Activated naive CD4-positive, alpha-beta T cell treated with anti-CD3 and anti-CD28 coated beads for 36 hours (primary cell): ENCODE measurements at regions not wholly inside any gene's neighbourhood (a gene's known extent, or its start where the extent isn't known, plus 50 kb on each side); places are given as distances from the start of the nearest gene placed in this dataset.

Source experiments
- CTCF ChIA-PET: fragments of 350-600 bp; sonication (Branson Sonifier 250); formaldehyde crosslinking; loops from one replicate; lab custom pipeline; 2021; ENCODE audit warnings: antibody characterized with exemption; lab: Charles Lee
- DNase-seq: peaks from one replicate; pipeline ENCODE4 v3.0.0-alpha.2; 2020
- H3K27ac Mint-ChIP-seq: one replicate; pipeline ENCODE4 v1.8.0; 2021; ENCODE audit warnings: mild to moderate bottlenecking, mixed read lengths
- H3K27me3 Mint-ChIP-seq: one replicate; pipeline ENCODE4 v1.8.0; 2021; ENCODE audit warnings: low read depth, mixed read lengths
- H3K36me3 Mint-ChIP-seq: one replicate; pipeline ENCODE4 v1.8.0; 2021; ENCODE audit warnings: low read depth, mixed read lengths
- H3K4me1 Mint-ChIP-seq: one replicate; pipeline ENCODE4 v1.8.0; 2021; ENCODE audit warnings: low read depth, mixed read lengths
- H3K4me3 Mint-ChIP-seq: one replicate; pipeline ENCODE4 v1.8.0; 2021; ENCODE audit warnings: mild to moderate bottlenecking, moderate library complexity, mixed read lengths
- H3K9me3 Mint-ChIP-seq: one replicate; pipeline ENCODE4 v1.8.0; 2021; ENCODE audit warnings: mixed read lengths
- intact Hi-C: fragments of 100-400 bp; cut with micrococcal nuclease; formaldehyde crosslinking; loops from one replicate; pipeline ENCODE4 v1.15.1; 2023

GRCh38 chr5:34535433-34535832 lies 120.7 kb upstream of the RAI14 start:
- intact Hi-C loops: loop anchor here (2.0 to 10.0 kb wide), 3 partner anchors 303 to 1299 kb away; partner anchors contain the start of gene TTC23L
- Mint-ChIP-seq H3K27ac (peak overlapping the region; percentile 74), H3K36me3 (no peaks in the 10 kb centered on the region), H3K9me3 (no peaks in the 10 kb centered on the region), H3K4me1 (peaks cover 40% of the 10 kb centered on the region), H3K4me3 (no peak overlapping the region), H3K27me3 (peaks cover 15% of the 10 kb centered on the region)
- CTCF ChIA-PET: interaction anchor here (3.8 kb wide), 1 partner anchor 50 kb away, joined by 17 read pairs; no protein-coding TSS in a partner anchor
- DNase-seq: no peak

GRCh38 chr5:34535944-34536623 lies 120.0 kb upstream of the RAI14 start:
- DNase-seq: peak; percentile 25

GRCh38 chr5:34536699-34537098 lies 119.4 kb upstream of the RAI14 start:
- Mint-ChIP-seq H3K27me3 (peaks cover 24% of the 10 kb centered on the region), H3K4me3 (no peak overlapping the region), H3K27ac (peak overlapping the region; percentile 50), H3K9me3 (no peaks in the 10 kb centered on the region), H3K36me3 (no peaks in the 10 kb centered on the region), H3K4me1 (peaks cover 40% of the 10 kb centered on the region)
- CTCF ChIA-PET: interaction anchor here (1.1 to 3.8 kb wide), 5 partner anchors 9 to 51 kb away, joined by 3 to 17 read pairs (median 8); no protein-coding TSS in a partner anchor
- no peak for DNase-seq
- intact Hi-C loops: loop anchor here (1.0 to 10.0 kb wide), 6 partner anchors 37 to 1298 kb away; no protein-coding TSS in a partner anchor

More at GRCh38 chr5:34535944-34536623, 120.0 kb upstream of the RAI14 start:
- peak overlapping the region; percentile 74 for H3K27ac Mint-ChIP-seq
- no peaks in the 10 kb centered on the region for H3K9me3 Mint-ChIP-seq
- CTCF ChIA-PET: interaction anchor here (2.9 to 3.8 kb wide), 2 partner anchors 8 to 50 kb away, joined by 8 to 17 read pairs; no protein-coding TSS in a partner anchor
- intact Hi-C loops: loop anchor here (1.0 to 10.0 kb wide), 7 partner anchors 37 to 1299 kb away; partner anchors contain the start of gene TTC23L
- H3K4me1 Mint-ChIP-seq: peaks cover 40% of the 10 kb centered on the region
- peaks cover 18% of the 10 kb centered on the region for H3K27me3 Mint-ChIP-seq
- H3K4me3 Mint-ChIP-seq: no peak overlapping the region
- H3K36me3 Mint-ChIP-seq: no peaks in the 10 kb centered on the region

GRCh38 chr5:34538026-34538672 lies 118.0 kb upstream of the RAI14 start:
- CTCF ChIA-PET: interaction anchor here (1.1 to 3.8 kb wide), 8 partner anchors 11 to 64 kb away, joined by 3 to 19 read pairs (median 8); no protein-coding TSS in a partner anchor
- peak; percentile 75 for DNase-seq
- no peaks in the 10 kb centered on the region for H3K36me3 Mint-ChIP-seq
- intact Hi-C loops: loop anchor here (1.0 to 10.0 kb wide), 5 partner anchors 15 to 1297 kb away; no protein-coding TSS in a partner anchor
- H3K27ac Mint-ChIP-seq: no peak overlapping the region
- no peak overlapping the region for H3K4me3 Mint-ChIP-seq
- H3K27me3 Mint-ChIP-seq: peaks cover 30% of the 10 kb centered on the region
- H3K4me1 Mint-ChIP-seq: peaks cover 44% of the 10 kb centered on the region
- H3K9me3 Mint-ChIP-seq: no peaks in the 10 kb centered on the region

GRCh38 chr5:34539183-34539582 lies 116.9 kb upstream of the RAI14 start:
- no peaks in the 10 kb centered on the region for H3K36me3 Mint-ChIP-seq
- peaks cover 5% of the 10 kb centered on the region for H3K9me3 Mint-ChIP-seq
- peaks cover 32% of the 10 kb centered on the region for H3K27me3 Mint-ChIP-seq
- no peak overlapping the region for H3K4me3 Mint-ChIP-seq
- no peak for DNase-seq
- intact Hi-C loops: loop anchor here (5.0 to 10.0 kb wide), 2 partner anchors 358 to 1296 kb away; no protein-coding TSS in a partner anchor
- H3K4me1 Mint-ChIP-seq: peaks cover 36% of the 10 kb centered on the region
- CTCF ChIA-PET: interaction anchor here (2.2 to 3.8 kb wide), 3 partner anchors 15 to 53 kb away, joined by 5 to 19 read pairs (median 17); no protein-coding TSS in a partner anchor
- no peak overlapping the region for H3K27ac Mint-ChIP-seq

GRCh38 chr5:34541067-34541466 lies 115.1 kb upstream of the RAI14 start:
- H3K4me1 Mint-ChIP-seq: peaks cover 23% of the 10 kb centered on the region
- H3K27me3 Mint-ChIP-seq: peaks cover 32% of the 10 kb centered on the region
- CTCF ChIA-PET: no interaction called here

GRCh38 chr5:34542818-34543217 lies 113.3 kb upstream of the RAI14 start:
- CTCF ChIA-PET: no interaction called here
- H3K9me3 Mint-ChIP-seq: peaks cover 12% of the 10 kb centered on the region

More at GRCh38 chr5:34541067-34541466, 115.1 kb upstream of the RAI14 start:
- Mint-ChIP-seq H3K4me3 (no peak overlapping the region), H3K27ac (no peak overlapping the region), H3K36me3 (no peaks in the 10 kb centered on the region), H3K9me3 (peaks cover 12% of the 10 kb centered on the region)
- no peak for DNase-seq
- intact Hi-C loops: no loop called here

GRCh38 chr5:34543687-34544086 lies 112.4 kb upstream of the RAI14 start:
- no peak for DNase-seq
- CTCF ChIA-PET: no interaction called here
- H3K27ac Mint-ChIP-seq: no peak overlapping the region
- peaks cover 9% of the 10 kb centered on the region for H3K4me1 Mint-ChIP-seq
- H3K4me3 Mint-ChIP-seq: no peak overlapping the region
- peaks cover 31% of the 10 kb centered on the region for H3K27me3 Mint-ChIP-seq
- peaks cover 12% of the 10 kb centered on the region for H3K9me3 Mint-ChIP-seq
- no peaks in the 10 kb centered on the region for H3K36me3 Mint-ChIP-seq
- intact Hi-C loops: no loop called here

More at GRCh38 chr5:34542818-34543217, 113.3 kb upstream of the RAI14 start:
- intact Hi-C loops: no loop called here
- Mint-ChIP-seq H3K4me3 (no peak overlapping the region), H3K36me3 (no peaks in the 10 kb centered on the region), H3K27ac (no peak overlapping the region), H3K27me3 (peaks cover 29% of the 10 kb centered on the region), H3K4me1 (peaks cover 13% of the 10 kb centered on the region)
- DNase-seq: no peak

GRCh38 chr5:34544403-34544802 lies 111.7 kb upstream of the RAI14 start:
- Mint-ChIP-seq H3K36me3 (no peaks in the 10 kb centered on the region), H3K9me3 (peaks cover 12% of the 10 kb centered on the region), H3K4me3 (no peak overlapping the region), H3K4me1 (peaks cover 9% of the 10 kb centered on the region), H3K27ac (no peak overlapping the region), H3K27me3 (peaks cover 34% of the 10 kb centered on the region)
- intact Hi-C loops: no loop called here
- DNase-seq: no peak
- CTCF ChIA-PET: no interaction called here

- H3K4me3 Mint-ChIP-seq: no peak overlapping the region
- intact Hi-C loops: no loop called here
- CTCF ChIA-PET: no interaction called here
- peaks cover 9% of the 10 kb centered on the region for H3K4me1 Mint-ChIP-seq
- peaks cover 12% of the 10 kb centered on the region for H3K9me3 Mint-ChIP-seq
- no peak for DNase-seq
- H3K27ac Mint-ChIP-seq: no peak overlapping the region
- peaks cover 28% of the 10 kb centered on the region for H3K27me3 Mint-ChIP-seq
- H3K36me3 Mint-ChIP-seq: no peaks in the 10 kb centered on the region
Observed at GRCh38 chr5:34545164-34545563, 111.0 kb upstream of the RAI14 start.

GRCh38 chr5:34545626-34546025 lies 110.5 kb upstream of the RAI14 start:
- no peak overlapping the region for H3K27ac Mint-ChIP-seq
- intact Hi-C loops: no loop called here
- H3K9me3 Mint-ChIP-seq: peaks cover 12% of the 10 kb centered on the region
- peaks cover 9% of the 10 kb centered on the region for H3K4me1 Mint-ChIP-seq
- CTCF ChIA-PET: no interaction called here
- H3K27me3 Mint-ChIP-seq: peaks cover 29% of the 10 kb centered on the region
- no peak for DNase-seq
- no peak overlapping the region for H3K4me3 Mint-ChIP-seq
- no peaks in the 10 kb centered on the region for H3K36me3 Mint-ChIP-seq

- intact Hi-C loops: no loop called here
- no peak overlapping the region for H3K27ac Mint-ChIP-seq
- DNase-seq: no peak
Observed at GRCh38 chr5:34547300-34548085, 108.6 kb upstream of the RAI14 start.

More at GRCh38 chr5:34547300-34548085, 108.6 kb upstream of the RAI14 start:
- no peaks in the 10 kb centered on the region for H3K36me3 Mint-ChIP-seq
- H3K27me3 Mint-ChIP-seq: peaks cover 28% of the 10 kb centered on the region
- H3K4me1 Mint-ChIP-seq: peaks cover 9% of the 10 kb centered on the region
- peaks cover 12% of the 10 kb centered on the region for H3K9me3 Mint-ChIP-seq
- CTCF ChIA-PET: no interaction called here
- H3K4me3 Mint-ChIP-seq: no peak overlapping the region
